ENCODE measurements at regions not wholly inside any gene's neighbourhood (a gene's known extent, or its start where the extent isn't known, plus 50 kb on each side); places are given as distances from the start of the nearest gene placed in this dataset.

DNA sequence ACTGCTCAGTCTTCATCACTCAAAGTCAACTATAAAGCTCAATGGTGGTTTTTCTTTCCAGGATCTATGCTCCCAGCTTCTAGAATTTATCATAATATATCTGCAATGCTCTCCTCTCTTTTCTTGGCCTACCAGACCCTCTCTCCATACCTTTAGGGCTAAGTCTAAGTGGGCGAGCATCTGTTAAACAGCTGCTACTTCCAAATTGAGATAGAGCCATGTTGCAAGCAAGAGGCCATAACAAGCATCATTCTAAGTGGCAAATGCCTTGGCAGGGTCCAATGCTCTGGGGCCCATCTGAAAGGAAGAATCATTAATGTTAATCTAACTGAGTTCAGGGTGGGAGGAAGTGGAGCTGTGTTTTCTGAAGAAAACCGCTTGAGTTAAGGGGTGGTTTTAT lies 324.0 kb downstream of the TLR4 start:
- intact Hi-C loops (cut with micrococcal nuclease), result no loop called here
- Mint-ChIP-seq H3K9me3 (peaks cover 2% of the 10 kb centered on the region), H3K4me3 (no peak overlapping the region), H3K36me3 (ENCODE audit: low read depth) (no peaks in the 10 kb centered on the region), H3K4me1 (ENCODE audit: low read depth) (no peaks in the 10 kb centered on the region), H3K27ac (no peak overlapping the region), H3K27me3 (ENCODE audit: low read depth) (peaks cover 17% of the 10 kb centered on the region)
- CTCF ChIA-PET, result no interaction called here
- no peak for DNase-seq

DNA sequence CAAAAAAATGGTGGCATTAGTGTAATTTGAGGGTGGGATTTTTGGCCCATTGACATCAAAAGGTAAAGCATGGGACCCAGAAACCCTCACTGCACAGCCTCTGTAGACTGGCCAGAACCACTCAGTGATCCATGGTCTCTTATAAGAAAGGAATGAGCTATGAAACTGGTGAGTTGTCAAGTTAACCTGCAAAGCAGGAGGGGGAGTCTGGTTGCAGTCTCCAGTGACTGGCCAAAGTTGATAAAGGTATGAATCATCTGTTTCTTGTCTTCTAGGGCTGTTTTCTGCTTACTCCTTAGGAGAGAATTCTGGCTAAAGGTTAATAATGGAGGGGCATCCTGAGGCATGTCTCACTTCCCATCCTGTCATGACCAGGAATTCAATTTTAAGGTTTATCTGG lies 325.2 kb downstream of the TLR4 start:
- CTCF ChIA-PET, result no interaction called here
- H3K36me3 Mint-ChIP-seq (ENCODE audit: low read depth), result no peaks in the 10 kb centered on the region

DNA sequence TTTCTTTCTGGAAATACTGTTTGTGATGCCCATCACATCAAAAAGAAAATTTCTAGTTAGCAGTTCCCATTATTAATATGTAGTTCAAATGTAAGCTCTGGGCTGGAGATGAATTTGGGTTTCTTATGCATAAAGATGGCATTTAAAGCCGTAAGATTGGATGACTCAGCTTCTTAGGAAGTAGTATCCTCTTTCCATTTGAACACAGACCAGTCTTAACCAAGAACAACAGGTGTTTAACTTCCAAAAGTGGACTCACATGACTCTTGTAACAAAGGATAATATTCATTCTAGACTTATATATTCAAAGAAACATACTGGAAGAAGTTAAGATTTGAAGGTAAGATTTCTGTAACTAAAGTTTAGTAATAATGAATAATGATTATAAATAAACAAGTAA lies 330.5 kb downstream of the TLR4 start:
- intact Hi-C loops (cut with micrococcal nuclease), result no loop called here
- no peak for DNase-seq
- Mint-ChIP-seq H3K4me1 (ENCODE audit: low read depth) (no peaks in the 10 kb centered on the region), H3K27ac (no peak overlapping the region), H3K9me3 (peaks cover 3% of the 10 kb centered on the region), H3K36me3 (ENCODE audit: low read depth) (no peaks in the 10 kb centered on the region), H3K4me3 (no peak overlapping the region), H3K27me3 (ENCODE audit: low read depth) (peaks cover 20% of the 10 kb centered on the region)
- CTCF ChIA-PET, result no interaction called here

More for the DNA sequence above, 325.2 kb downstream of the TLR4 start:
- intact Hi-C loops (cut with micrococcal nuclease), result no loop called here
- Mint-ChIP-seq H3K27ac (no peak overlapping the region), H3K4me3 (no peak overlapping the region), H3K9me3 (peaks cover 5% of the 10 kb centered on the region), H3K27me3 (ENCODE audit: low read depth) (peaks cover 21% of the 10 kb centered on the region), H3K4me1 (ENCODE audit: low read depth) (no peaks in the 10 kb centered on the region)
- DNase-seq, result no peak

DNA sequence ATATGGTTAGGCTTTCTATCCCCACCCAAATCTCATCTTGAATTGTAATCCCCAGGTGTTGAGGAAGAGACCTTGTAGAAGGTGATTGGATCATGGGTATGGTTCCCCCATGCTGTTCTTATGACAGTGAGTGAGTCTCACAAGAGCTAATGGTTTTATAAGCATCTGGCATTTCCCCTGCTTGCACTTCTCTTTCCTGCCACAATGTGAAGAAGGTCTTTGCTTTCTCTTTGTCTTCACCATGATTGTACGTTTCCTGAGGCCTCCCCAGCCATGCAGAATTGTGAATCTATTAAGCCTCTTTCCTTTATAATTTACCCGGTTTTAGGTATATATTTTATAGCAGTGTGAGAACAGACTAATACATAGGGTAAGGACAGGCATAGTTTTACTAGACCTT lies 334.5 kb downstream of the TLR4 start:
- intact Hi-C loops (cut with micrococcal nuclease), result no loop called here
- CTCF ChIA-PET, result no interaction called here
- Mint-ChIP-seq H3K36me3 (ENCODE audit: low read depth) (no peaks in the 10 kb centered on the region), H3K9me3 (peaks cover 6% of the 10 kb centered on the region), H3K4me1 (ENCODE audit: low read depth) (no peaks in the 10 kb centered on the region), H3K27ac (no peak overlapping the region), H3K27me3 (ENCODE audit: low read depth) (peaks cover 12% of the 10 kb centered on the region), H3K4me3 (no peak overlapping the region)
- DNase-seq, result no peak

DNA sequence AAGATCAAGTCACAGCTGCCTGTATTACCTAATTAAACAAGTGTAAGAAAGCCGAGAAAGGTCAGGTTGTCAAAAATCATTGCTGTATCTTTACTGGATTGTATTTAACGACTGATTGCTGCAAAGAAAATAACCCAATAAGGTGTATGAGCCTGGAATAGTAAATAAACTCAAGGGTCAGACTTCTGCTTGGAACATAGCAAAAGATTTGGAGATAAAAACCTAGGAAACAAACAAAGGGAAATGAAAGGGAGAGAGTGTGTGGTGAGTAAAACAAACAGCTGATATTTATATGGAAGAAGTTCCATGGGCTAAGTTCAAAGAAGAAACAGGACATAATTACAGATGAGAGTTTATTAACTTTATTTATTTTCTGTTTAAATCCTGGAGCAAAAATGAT lies 354.0 kb downstream of the TLR4 start:
- Mint-ChIP-seq H3K4me1 (ENCODE audit: low read depth) (no peaks in the 10 kb centered on the region), H3K36me3 (ENCODE audit: low read depth) (no peaks in the 10 kb centered on the region), H3K27me3 (ENCODE audit: low read depth) (no peaks in the 10 kb centered on the region), H3K27ac (no peak overlapping the region), H3K4me3 (no peak overlapping the region), H3K9me3 (peaks cover 1% of the 10 kb centered on the region)
- intact Hi-C loops (cut with micrococcal nuclease), result no loop called here
- CTCF ChIA-PET, result no interaction called here
- no peak for DNase-seq

DNA sequence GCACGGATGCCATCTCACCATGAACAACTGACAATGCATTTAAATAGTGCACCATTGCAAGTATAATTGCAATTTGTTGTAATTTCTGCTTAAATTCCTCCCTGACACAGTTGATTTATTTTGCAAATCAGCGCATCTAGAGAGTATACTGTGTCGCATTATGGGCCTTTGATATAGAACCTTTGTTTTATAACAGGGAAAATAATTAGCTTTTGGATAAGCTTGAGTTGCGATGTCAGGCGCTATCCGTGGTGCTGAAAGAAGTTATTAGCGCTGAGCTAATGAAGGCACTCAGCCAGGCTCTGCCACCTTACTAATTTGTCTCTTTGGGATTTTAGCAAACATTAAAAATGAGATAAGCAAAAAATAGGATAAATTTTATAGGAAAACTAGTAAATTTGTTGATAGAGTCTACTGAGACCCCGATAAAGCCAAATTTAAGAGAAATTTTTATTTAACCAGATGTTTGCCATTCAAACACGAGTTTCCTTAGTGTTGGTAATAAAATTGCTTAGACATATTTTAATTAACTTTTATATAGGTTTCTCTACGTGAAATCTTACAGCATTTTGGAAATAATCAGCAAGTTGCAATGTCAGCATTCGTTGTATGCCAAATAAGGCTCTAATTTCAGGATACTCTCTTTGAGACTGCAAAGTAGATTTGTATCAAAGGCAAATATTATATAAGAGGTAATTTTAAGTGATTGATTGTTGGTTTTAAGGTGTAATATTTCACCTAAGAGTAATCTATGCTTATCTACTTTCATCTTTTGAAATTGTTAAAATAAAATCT lies 355.5 kb downstream of the TLR4 start:
- Mint-ChIP-seq H3K4me1 (ENCODE audit: low read depth) (no peaks in the 10 kb centered on the region), H3K9me3 (peaks cover 1% of the 10 kb centered on the region), H3K4me3 (no peak overlapping the region), H3K27ac (no peak overlapping the region), H3K36me3 (ENCODE audit: low read depth) (no peaks in the 10 kb centered on the region), H3K27me3 (ENCODE audit: low read depth) (no peaks in the 10 kb centered on the region)
- intact Hi-C loops (cut with micrococcal nuclease), result no loop called here
- CTCF ChIA-PET, result no interaction called here
- peak; percentile 25 for DNase-seq

DNA sequence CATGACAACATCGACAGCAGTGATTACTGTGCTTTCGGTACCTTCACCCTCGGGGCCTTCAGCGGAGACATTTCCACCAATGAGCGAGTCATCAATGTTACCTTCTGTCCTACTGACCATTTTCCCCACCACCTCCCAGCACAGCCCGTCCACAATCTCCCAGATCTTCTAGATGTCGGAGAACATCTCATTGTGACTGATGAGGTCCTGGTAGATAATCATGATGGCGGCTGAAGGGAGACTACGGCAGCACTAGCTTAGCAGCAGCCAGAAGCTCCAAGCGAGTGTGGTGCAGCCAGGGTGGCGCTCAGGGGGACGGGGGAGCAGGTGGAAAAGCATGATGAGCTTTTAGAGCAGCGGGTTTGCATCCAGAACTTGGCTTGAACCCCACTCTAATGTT lies 379.0 kb downstream of the TLR4 start:
- Mint-ChIP-seq H3K27me3 (ENCODE audit: low read depth) (no peaks in the 10 kb centered on the region), H3K9me3 (no peaks in the 10 kb centered on the region), H3K36me3 (ENCODE audit: low read depth) (no peaks in the 10 kb centered on the region), H3K4me3 (no peak overlapping the region), H3K4me1 (ENCODE audit: low read depth) (no peaks in the 10 kb centered on the region), H3K27ac (no peak overlapping the region)
- intact Hi-C loops (cut with micrococcal nuclease), result no loop called here
- no peak for DNase-seq
- CTCF ChIA-PET, result no interaction called here

DNA sequence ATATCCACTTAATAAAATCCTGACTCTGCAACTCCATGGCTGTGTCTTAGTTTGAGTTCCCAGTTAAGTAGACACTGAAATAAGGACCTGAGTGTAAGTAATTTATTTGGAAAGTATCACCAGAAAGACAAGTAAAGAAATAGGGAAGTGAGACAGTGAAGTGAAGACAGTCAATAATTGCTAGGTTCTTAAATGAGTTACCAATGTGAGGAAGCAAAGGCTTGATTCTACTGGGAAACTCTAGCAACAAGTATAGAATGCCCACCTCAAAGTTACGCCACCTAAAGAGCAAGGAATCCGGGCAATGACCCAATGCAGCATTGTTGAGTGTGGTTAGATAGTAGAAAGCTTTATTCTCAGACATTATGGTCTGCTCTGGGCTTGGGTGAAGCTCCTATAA lies 383.9 kb downstream of the TLR4 start:
- H3K4me3 Mint-ChIP-seq, result no peak overlapping the region
- no peak for DNase-seq
- intact Hi-C loops (cut with micrococcal nuclease), result no loop called here
- H3K27me3 Mint-ChIP-seq (ENCODE audit: low read depth), result no peaks in the 10 kb centered on the region
- H3K27ac Mint-ChIP-seq, result no peak overlapping the region
- CTCF ChIA-PET, result no interaction called here
- no peaks in the 10 kb centered on the region for H3K9me3 Mint-ChIP-seq
- no peaks in the 10 kb centered on the region for H3K4me1 Mint-ChIP-seq (ENCODE audit: low read depth)
- H3K36me3 Mint-ChIP-seq (ENCODE audit: low read depth), result no peaks in the 10 kb centered on the region

DNA sequence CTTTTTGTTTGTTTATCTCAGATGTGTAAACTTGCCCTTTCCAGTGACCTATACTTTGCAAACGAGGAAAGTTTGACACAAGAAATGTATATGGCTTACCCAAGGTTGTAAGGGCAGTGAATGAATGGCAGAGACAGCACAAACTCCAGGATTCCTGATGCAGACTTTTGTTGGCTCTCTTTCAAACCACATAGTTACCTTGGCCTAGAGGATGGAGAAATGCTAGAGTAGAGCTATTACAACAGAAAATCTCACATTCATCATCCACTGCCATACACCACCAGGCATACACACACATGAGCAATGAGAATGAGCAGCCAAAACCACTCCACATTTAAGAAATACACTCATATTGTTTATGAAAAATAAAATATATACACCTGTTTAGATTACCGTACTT lies 387.0 kb downstream of the TLR4 start:
- Mint-ChIP-seq H3K4me1 (ENCODE audit: low read depth) (no peaks in the 10 kb centered on the region), H3K4me3 (no peak overlapping the region), H3K27ac (no peak overlapping the region)

DNA sequence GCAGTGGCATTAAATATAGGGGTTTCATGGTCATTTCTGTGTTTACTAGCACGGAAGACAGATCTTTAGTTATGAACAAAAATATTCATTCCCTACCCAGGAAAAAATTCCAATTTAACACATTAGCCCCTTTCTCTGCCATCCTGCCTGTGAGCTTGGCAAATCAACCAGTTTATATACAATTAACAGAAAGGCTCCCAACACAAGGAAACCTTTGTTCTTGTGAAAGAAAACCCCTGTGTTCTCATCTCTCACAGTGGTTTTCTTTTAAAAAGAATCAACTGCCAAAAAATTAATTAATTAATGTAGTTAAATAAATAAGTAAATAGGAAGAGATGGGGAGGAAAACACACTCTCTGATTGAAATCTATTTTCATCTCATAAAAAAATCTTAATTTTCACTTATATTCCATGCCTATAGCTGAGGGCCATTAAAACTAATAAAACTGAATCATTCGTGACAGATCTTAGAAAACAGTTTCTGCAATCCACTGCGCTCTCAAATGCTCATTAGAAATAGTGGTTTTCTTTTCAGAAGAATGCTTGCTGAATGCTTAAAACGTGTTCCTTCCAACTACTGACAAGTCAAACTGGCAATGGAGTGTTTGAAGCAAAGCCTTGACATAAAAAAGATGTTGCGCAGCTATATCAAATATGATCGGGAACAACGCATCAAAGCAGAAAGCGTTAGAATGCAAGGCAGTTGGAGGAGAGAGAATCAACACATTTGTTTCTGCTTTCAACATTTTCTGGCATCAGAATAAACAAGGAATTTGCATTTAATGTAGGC lies 387.7 kb downstream of the TLR4 start:
- no peak for DNase-seq
- Mint-ChIP-seq H3K4me1 (ENCODE audit: low read depth) (no peaks in the 10 kb centered on the region), H3K36me3 (ENCODE audit: low read depth) (no peaks in the 10 kb centered on the region), H3K27me3 (ENCODE audit: low read depth) (no peaks in the 10 kb centered on the region), H3K4me3 (no peak overlapping the region), H3K27ac (no peak overlapping the region), H3K9me3 (no peaks in the 10 kb centered on the region)
- CTCF ChIA-PET, result no interaction called here
- intact Hi-C loops (cut with micrococcal nuclease), result no loop called here

More for the DNA sequence above, 387.0 kb downstream of the TLR4 start:
- no peak for DNase-seq
- no peaks in the 10 kb centered on the region for H3K9me3 Mint-ChIP-seq
- CTCF ChIA-PET, result interaction anchor here (0.5 kb wide), 1 partner anchor 85 kb away, joined by 3 read pairs; no protein-coding TSS in a partner anchor
- H3K27me3 Mint-ChIP-seq (ENCODE audit: low read depth), result no peaks in the 10 kb centered on the region
- no peaks in the 10 kb centered on the region for H3K36me3 Mint-ChIP-seq (ENCODE audit: low read depth)
- intact Hi-C loops (cut with micrococcal nuclease), result no loop called here

DNA sequence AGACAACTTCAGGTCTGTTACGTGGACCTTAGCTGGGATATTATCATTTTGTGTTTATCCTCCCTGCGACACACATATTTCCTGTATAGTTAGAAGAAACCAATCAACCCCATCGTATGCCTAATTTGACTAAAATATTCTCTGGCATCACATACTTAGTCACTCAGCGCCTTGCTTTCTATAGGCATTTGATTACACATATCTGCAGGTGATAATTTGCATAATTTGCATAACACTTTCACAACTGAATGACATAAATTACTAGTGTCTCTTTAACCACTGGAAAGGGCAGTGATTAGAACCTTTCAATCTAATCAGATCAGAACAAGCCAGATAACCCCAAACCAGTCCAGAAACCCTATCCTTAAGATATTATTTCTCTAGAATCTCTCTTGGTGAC lies 390.2 kb downstream of the TLR4 start:
- no peak for DNase-seq
- CTCF ChIA-PET, result no interaction called here
- Mint-ChIP-seq H3K27me3 (ENCODE audit: low read depth) (no peaks in the 10 kb centered on the region), H3K27ac (no peak overlapping the region), H3K36me3 (ENCODE audit: low read depth) (no peaks in the 10 kb centered on the region), H3K4me3 (no peak overlapping the region), H3K9me3 (no peaks in the 10 kb centered on the region), H3K4me1 (ENCODE audit: low read depth) (no peaks in the 10 kb centered on the region)
- intact Hi-C loops (cut with micrococcal nuclease), result no loop called here

DNA sequence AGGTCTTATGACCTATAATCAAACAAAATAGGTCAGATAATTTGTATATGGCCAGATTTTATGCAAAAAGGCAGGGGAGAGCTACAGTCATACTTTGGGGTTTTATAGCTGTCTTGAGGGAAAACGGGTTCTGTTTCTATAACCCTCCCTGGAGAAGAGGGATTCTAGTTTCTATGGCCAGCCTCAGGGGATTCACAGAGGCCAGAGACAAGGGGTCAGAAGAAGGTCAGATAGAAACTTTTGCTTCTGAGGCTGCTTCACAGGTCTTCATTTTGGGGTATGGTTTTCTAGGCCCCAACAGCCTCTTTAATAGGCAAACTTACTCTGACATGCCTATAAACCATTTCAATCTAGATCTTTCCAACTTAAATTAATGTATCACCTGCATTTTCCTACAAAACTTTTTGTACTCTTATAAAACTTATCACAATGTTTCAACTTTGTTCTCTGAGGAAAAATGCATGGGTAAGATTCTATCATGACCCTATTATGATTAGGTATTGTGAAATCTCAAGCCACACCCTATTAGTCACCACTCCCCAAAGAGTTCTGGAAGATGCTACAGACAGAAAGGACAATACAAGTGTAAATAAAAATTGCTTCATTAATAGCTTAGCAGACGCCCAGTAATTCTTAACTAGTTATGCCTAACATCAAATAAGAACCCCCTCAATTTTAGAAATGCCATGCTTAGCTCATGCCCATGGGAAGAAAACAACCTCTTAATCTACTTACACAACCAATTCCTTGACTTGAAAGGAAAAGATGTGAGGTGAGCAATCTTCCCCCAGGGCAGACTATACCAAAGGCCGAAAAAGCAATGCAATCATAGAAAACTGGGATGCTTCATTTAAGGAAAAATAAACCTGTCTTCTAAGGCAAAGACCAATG lies 396.6 kb downstream of the TLR4 start:
- CTCF ChIA-PET, result no interaction called here
- H3K4me1 Mint-ChIP-seq (ENCODE audit: low read depth), result no peaks in the 10 kb centered on the region
- intact Hi-C loops (cut with micrococcal nuclease), result no loop called here
- H3K9me3 Mint-ChIP-seq, result no peaks in the 10 kb centered on the region
- H3K4me3 Mint-ChIP-seq, result no peak overlapping the region
- no peak for DNase-seq
- H3K36me3 Mint-ChIP-seq (ENCODE audit: low read depth), result no peaks in the 10 kb centered on the region
- no peaks in the 10 kb centered on the region for H3K27me3 Mint-ChIP-seq (ENCODE audit: low read depth)
- H3K27ac Mint-ChIP-seq, result no peak overlapping the region

All from activated naive CD4-positive, alpha-beta T cell treated with anti-CD3 and anti-CD28 coated beads for 36 hours (primary cell).